K562 (cell line): ENCODE measurements at regions not wholly inside any gene's neighbourhood (a gene's known extent, or its start where the extent isn't known, plus 50 kb on each side); places are given as distances from the start of the nearest gene placed in this dataset.

Source experiments
- ATAC-seq: fragments of 200-7000 bp; cut with Tn5 transposase; 3 replicates; pipeline ENCODE4 v1.9.1; 2020; ENCODE audit warnings: moderate library complexity
- BruUV-seq: library from RNA; stranded (reverse); fragments of 400-500 nt; replicated peaks from 2 replicates; lab custom pipeline; 2021; lab: Mats Ljungman, UMichigan
- CTCF ChIA-PET: fragments of 300-600 bp; formaldehyde crosslinking; extraction: SDS; loops from one replicate; lab custom pipeline; 2021; ENCODE audit warnings: low intra/inter-chr PET ratio; lab: Yijun Ruan, JAX
- POLR2A ChIA-PET: fragments of 300-600, 350-650 bp; sonication (Branson Sonifier 250); formaldehyde crosslinking; extraction: SDS; loops from one replicate; lab custom pipeline; 2021; ENCODE audit warnings: antibody characterized with exemption, inconsistent platforms; lab: Yijun Ruan, JAX
- DNase-seq, 4 experiments: peaks; one replicate each; pipeline versions ENCODE4 v3.0.0 to v3.0.0-alpha.2; 2011 to 2018; ENCODE audit warnings: low spot score in 3 of 4, mixed read lengths in 3 of 4; ENCODE audit errors: extremely low read depth in 1 of 4
- FAIRE-seq: peaks from 2 replicates; lab custom pipeline; 2011; peaks lifted over from hg19 to GRCh38; lab: Jason Lieb, UNC
- H2AFZ ChIP-seq: 2 replicates; pipeline ENCODE4 v1.6.0; 2011; ENCODE audit warnings: low read depth, low read length, control low read depth, inconsistent platforms
- H3K27ac ChIP-seq: fragments of 200-600 bp; 3 replicates; pipeline ENCODE4 v1.8.0; 2011; ENCODE audit warnings: low read depth, mild to moderate bottlenecking, control low read depth, inconsistent platforms, low read length, moderate library complexity, mixed read lengths; ENCODE audit errors: extremely low read depth
- H3K27me3 ChIP-seq, 2 experiments: fragments of 300-600 bp in 1 of 2; 2 replicates in 1 of 2; 3 replicates in 1 of 2; pipeline versions ENCODE4 v1.6.0 to v1.8.0; 2011; ENCODE audit warnings: inconsistent platforms in 2 of 2, low read length in 2 of 2, mild to moderate bottlenecking in 1 of 2, mixed read lengths in 1 of 2, moderate library complexity in 1 of 2; ENCODE audit not compliant: control insufficient read depth in 2 of 2, insufficient read depth in 2 of 2
- H3K36me3 ChIP-seq: fragments of 300-600 bp; 3 replicates; pipeline ENCODE4 v1.8.0; 2011; ENCODE audit warnings: mild to moderate bottlenecking, low read length, inconsistent platforms; ENCODE audit not compliant: control insufficient read depth, insufficient read depth
- H3K4me1 ChIP-seq, 2 experiments: fragments of 200-600 bp in 1 of 2; replicated peaks in 1 of 2; 2 replicates in 1 of 2; 3 replicates in 1 of 2; pipeline versions ENCODE4 v1.5.1 to v1.8.0; 2011; ENCODE audit warnings: inconsistent platforms in 2 of 2, low read length in 2 of 2, mild to moderate bottlenecking in 1 of 2, mixed read lengths in 1 of 2, moderate library complexity in 1 of 2; ENCODE audit not compliant: control insufficient read depth in 2 of 2, insufficient read depth in 2 of 2
- H3K4me2 ChIP-seq: 2 replicates; pipeline ENCODE4 v1.6.1; 2011; ENCODE audit warnings: low read length, control low read depth, inconsistent platforms, mixed read lengths; ENCODE audit not compliant: insufficient read depth
- H3K4me3 ChIP-seq: fragments of 200-600 bp; sonication (generic), shearing (Covaris generic); 2 replicates; pipeline ENCODE4 v1.5.1; 2016; ENCODE audit warnings: control low read depth, inconsistent platforms
- H3K79me2 ChIP-seq: fragments of 200-600 bp; 3 replicates; pipeline ENCODE4 v1.8.0; 2011; ENCODE audit warnings: low read length, inconsistent platforms; ENCODE audit not compliant: control insufficient read depth, insufficient read depth
- H3K9ac ChIP-seq, 2 experiments: 2 replicates each; pipeline versions ENCODE4 v1.6.0 to v1.6.1; 2011; ENCODE audit warnings: low read depth in 2 of 2, low read length in 2 of 2, control low read depth in 1 of 2, inconsistent platforms in 1 of 2, mild to moderate bottlenecking in 1 of 2, mixed read lengths in 1 of 2; ENCODE audit not compliant: insufficient read depth in 1 of 2
- H3K9me1 ChIP-seq: one replicate; pipeline ENCODE4 v1.6.0; 2011; ENCODE audit warnings: inconsistent platforms, mild to moderate bottlenecking, low read length, moderate library complexity; ENCODE audit not compliant: control insufficient read depth, insufficient read depth
- H3K9me3 ChIP-seq: replicated peaks from 2 replicates; pipeline ENCODE4 v1.5.1; 2011; ENCODE audit warnings: low read depth, low read length, inconsistent platforms; ENCODE audit not compliant: control insufficient read depth, insufficient read depth
- H4K20me1 ChIP-seq: replicated peaks from 2 replicates; pipeline ENCODE4 v1.6.1; 2011; ENCODE audit warnings: low read length, inconsistent platforms, mixed read lengths; ENCODE audit not compliant: control insufficient read depth, insufficient read depth
- FIP1L1 ChIP-seq: fragments of 200-400 bp; formaldehyde crosslinking; IDR thresholded peaks from 2 replicates; pipeline ENCODE4 v1.6.1; 2018; ENCODE audit warnings: mild to moderate bottlenecking, low read depth, low read length; ENCODE audit not compliant: poor library complexity, severe bottlenecking
- GATA2 ChIP-seq: sonication (generic); formaldehyde crosslinking; IDR thresholded peaks from 2 replicates; pipeline ENCODE4 v1.4.0; 2020; ENCODE audit warnings: mild to moderate bottlenecking, missing genetic modification reagents
- HDAC1 ChIP-seq, 2 experiments: fragments of 450-650 bp; IDR thresholded peaks; 2 replicates each; pipeline ENCODE4 v1.6.1; 2016 to 2017; ENCODE audit warnings: inconsistent platforms in 1 of 2, mild to moderate bottlenecking in 1 of 2, moderate library complexity in 1 of 2
- ILF3 ChIP-seq: fragments of 450-650 bp; IDR thresholded peaks from 2 replicates; pipeline ENCODE4 v1.6.1; 2018; ENCODE audit warnings: antibody characterized with exemption, mild to moderate bottlenecking, moderate library complexity, borderline replicate concordance
- MCM7 ChIP-seq, 2 experiments: fragments of 450-650 bp; IDR thresholded peaks; 2 replicates each; pipeline ENCODE4 v1.6.1; 2016 to 2018
- NR2C1 ChIP-seq, 2 experiments: fragments of 450-650 bp; IDR thresholded peaks; 2 replicates each; pipeline ENCODE4 v1.6.1; 2017; ENCODE audit warnings: mild to moderate bottlenecking in 2 of 2, antibody characterized with exemption in 1 of 2, inconsistent platforms in 1 of 2, missing compliant biosample characterization in 1 of 2, missing genetic modification characterization in 1 of 2
- STAT5B ChIP-seq: fragments of 250-450 bp; sonication (Bioruptor Pico); IDR thresholded peaks from 2 replicates; pipeline ENCODE4 v1.8.0; 2021; ENCODE audit warnings: mild to moderate bottlenecking, inconsistent platforms
- TAL1 ChIP-seq: fragments of 450-650 bp; IDR thresholded peaks from 2 replicates; pipeline ENCODE4 v1.6.1; 2016; ENCODE audit warnings: mild to moderate bottlenecking
- ZNF146 ChIP-seq: IDR thresholded peaks from one replicate; pipeline ENCODE4 v1.6.1; 2018; ENCODE audit warnings: missing compliant biosample characterization; ENCODE audit not compliant: unreplicated experiment
- WGBS: fragments of 100-300 bp; shearing (Covaris generic); methylation state at CpG from one replicate; pipeline ENCODE4 v1.1.6; 2016; ENCODE audit warnings: low coverage, mixed read lengths; ENCODE audit not compliant: insufficient coverage; ENCODE audit errors: missing lambda C conversion rate; 5-methylcytosine and 5-hydroxymethylcytosine counted together
- in situ Hi-C: fragments of 300-500 bp; cut with MboI; formaldehyde crosslinking; loops from 4 replicates; pipeline ENCODE4 v1.15.0; 2018; ENCODE audit warnings: inconsistent platforms, mixed read lengths
- intact Hi-C: fragments of 100-400 bp; cut with micrococcal nuclease; formaldehyde crosslinking; loops from 2 replicates; pipeline ENCODE4 v1.14.2; 2022
- TF ChIP-seq, protein P1 (sequence below): fragments of 450-650 bp; formaldehyde crosslinking; conservative IDR thresholded peaks from 2 replicates; pipeline ENCODE4 v1.4.0; 2022; ENCODE audit warnings: mild to moderate bottlenecking, missing genetic modification characterization
- TF ChIP-seq, protein P2 (sequence below): fragments of 200-400 bp; formaldehyde crosslinking; IDR thresholded peaks from 2 replicates; pipeline ENCODE4 v1.6.1; 2017; ENCODE audit warnings: mild to moderate bottlenecking, low read depth, low read length, moderate library complexity
- TF ChIP-seq, protein P3 (sequence below), 2 experiments: IDR thresholded peaks; 2 replicates each; pipeline ENCODE4 v1.6.1; 2012; ENCODE audit warnings: improper control_type of control experiment in 2 of 2, low read depth in 2 of 2, low read length in 2 of 2, borderline replicate concordance in 1 of 2
- TF ChIP-seq, protein P4 (sequence below): fragments of 250-450 bp; sonication (Bioruptor Pico); IDR thresholded peaks from 2 replicates; pipeline ENCODE4 v1.5.0; 2021
- TF ChIP-seq, protein P5 (sequence below): sonication (generic); formaldehyde crosslinking; IDR thresholded peaks from 2 replicates; pipeline ENCODE4 v1.8.0; 2022; ENCODE audit warnings: missing genetic modification reagents, mild to moderate bottlenecking, moderate library complexity, borderline replicate concordance

DNA sequence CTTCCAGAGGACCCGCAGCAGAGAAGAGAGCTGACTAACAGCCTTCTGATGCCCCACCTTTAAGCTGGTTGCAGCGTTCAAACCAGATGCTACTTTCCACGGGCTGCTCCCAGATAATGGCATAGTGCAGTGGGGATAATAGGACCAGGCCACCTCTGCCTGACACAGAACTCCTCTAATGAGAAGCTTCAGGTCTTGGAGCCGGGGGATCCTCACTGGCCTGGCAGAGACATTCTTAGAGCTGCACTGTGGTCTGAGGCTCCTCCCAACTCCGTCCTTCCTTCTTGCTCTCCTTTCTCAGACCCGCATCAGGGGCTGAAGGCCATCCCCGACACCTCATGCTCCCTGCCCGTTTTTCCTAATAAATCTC is 206.6 kb upstream of the MARCKS start:
- DNase-seq (no peak), ATAC-seq (no peak)
- no peaks in the 10 kb centered on the region for H3K9me1 ChIP-seq
- no peaks in the 10 kb centered on the region for H3K9me3 ChIP-seq
- no peak overlapping the region for H3K4me3 ChIP-seq
- CTCF ChIA-PET, result no interaction called here
- no peak overlapping the region for H3K4me2 ChIP-seq
- no peak overlapping the region for H3K9ac ChIP-seq
- TF ChIP-seq ZNF146 (CRISPR knock-in tag), result no peak
- TF ChIP-seq FIP1L1, result no peak
- TF ChIP-seq STAT5B (CRISPR knock-in tag), result no peak
- TF ChIP-seq, protein P1, sequence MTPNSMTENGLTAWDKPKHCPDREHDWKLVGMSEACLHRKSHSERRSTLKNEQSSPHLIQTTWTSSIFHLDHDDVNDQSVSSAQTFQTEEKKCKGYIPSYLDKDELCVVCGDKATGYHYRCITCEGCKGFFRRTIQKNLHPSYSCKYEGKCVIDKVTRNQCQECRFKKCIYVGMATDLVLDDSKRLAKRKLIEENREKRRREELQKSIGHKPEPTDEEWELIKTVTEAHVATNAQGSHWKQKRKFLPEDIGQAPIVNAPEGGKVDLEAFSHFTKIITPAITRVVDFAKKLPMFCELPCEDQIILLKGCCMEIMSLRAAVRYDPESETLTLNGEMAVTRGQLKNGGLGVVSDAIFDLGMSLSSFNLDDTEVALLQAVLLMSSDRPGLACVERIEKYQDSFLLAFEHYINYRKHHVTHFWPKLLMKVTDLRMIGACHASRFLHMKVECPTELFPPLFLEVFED, result no peak
- TF ChIP-seq NR2C1 (IDR thresholded peaks at IDR 0.05), result no peak
- no peak for TF ChIP-seq NR2C1 (tag; IDR thresholded peaks at IDR 0.05)
- TF ChIP-seq MCM7 (IDR thresholded peaks at IDR 0.05), result no peak
- TF ChIP-seq, protein P2, sequence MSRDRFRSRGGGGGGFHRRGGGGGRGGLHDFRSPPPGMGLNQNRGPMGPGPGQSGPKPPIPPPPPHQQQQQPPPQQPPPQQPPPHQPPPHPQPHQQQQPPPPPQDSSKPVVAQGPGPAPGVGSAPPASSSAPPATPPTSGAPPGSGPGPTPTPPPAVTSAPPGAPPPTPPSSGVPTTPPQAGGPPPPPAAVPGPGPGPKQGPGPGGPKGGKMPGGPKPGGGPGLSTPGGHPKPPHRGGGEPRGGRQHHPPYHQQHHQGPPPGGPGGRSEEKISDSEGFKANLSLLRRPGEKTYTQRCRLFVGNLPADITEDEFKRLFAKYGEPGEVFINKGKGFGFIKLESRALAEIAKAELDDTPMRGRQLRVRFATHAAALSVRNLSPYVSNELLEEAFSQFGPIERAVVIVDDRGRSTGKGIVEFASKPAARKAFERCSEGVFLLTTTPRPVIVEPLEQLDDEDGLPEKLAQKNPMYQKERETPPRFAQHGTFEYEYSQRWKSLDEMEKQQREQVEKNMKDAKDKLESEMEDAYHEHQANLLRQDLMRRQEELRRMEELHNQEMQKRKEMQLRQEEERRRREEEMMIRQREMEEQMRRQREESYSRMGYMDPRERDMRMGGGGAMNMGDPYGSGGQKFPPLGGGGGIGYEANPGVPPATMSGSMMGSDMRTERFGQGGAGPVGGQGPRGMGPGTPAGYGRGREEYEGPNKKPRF, result no peak
- TF ChIP-seq, protein P3, sequence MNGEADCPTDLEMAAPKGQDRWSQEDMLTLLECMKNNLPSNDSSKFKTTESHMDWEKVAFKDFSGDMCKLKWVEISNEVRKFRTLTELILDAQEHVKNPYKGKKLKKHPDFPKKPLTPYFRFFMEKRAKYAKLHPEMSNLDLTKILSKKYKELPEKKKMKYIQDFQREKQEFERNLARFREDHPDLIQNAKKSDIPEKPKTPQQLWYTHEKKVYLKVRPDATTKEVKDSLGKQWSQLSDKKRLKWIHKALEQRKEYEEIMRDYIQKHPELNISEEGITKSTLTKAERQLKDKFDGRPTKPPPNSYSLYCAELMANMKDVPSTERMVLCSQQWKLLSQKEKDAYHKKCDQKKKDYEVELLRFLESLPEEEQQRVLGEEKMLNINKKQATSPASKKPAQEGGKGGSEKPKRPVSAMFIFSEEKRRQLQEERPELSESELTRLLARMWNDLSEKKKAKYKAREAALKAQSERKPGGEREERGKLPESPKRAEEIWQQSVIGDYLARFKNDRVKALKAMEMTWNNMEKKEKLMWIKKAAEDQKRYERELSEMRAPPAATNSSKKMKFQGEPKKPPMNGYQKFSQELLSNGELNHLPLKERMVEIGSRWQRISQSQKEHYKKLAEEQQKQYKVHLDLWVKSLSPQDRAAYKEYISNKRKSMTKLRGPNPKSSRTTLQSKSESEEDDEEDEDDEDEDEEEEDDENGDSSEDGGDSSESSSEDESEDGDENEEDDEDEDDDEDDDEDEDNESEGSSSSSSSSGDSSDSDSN (IDR thresholded peaks at IDR 0.05; ENCODE audit: borderline replicate concordance in 1 of 2, low read depth in 2 of 2, low read length in 2 of 2), result no peak
- TF ChIP-seq, protein P4, sequence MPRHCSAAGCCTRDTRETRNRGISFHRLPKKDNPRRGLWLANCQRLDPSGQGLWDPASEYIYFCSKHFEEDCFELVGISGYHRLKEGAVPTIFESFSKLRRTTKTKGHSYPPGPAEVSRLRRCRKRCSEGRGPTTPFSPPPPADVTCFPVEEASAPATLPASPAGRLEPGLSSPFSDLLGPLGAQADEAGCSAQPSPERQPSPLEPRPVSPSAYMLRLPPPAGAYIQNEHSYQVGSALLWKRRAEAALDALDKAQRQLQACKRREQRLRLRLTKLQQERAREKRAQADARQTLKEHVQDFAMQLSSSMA (CRISPR knock-in tag), result no peak
- no peak for TF ChIP-seq ILF3
- TF ChIP-seq, protein P5, sequence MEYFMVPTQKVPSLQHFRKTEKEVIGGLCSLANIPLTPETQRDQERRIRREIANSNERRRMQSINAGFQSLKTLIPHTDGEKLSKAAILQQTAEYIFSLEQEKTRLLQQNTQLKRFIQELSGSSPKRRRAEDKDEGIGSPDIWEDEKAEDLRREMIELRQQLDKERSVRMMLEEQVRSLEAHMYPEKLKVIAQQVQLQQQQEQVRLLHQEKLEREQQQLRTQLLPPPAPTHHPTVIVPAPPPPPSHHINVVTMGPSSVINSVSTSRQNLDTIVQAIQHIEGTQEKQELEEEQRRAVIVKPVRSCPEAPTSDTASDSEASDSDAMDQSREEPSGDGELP (CRISPR knock-in tag), result no peak
- no peak for TF ChIP-seq HDAC1 (IDR thresholded peaks at IDR 0.05)
- TF ChIP-seq GATA2, result no peak
- no peak for TF ChIP-seq TAL1
- TF ChIP-seq, all 486 proteins: peak for 0
- no TSS peak for BruUV-seq
- POLR2A ChIA-PET, result no interaction called here
- H2AFZ ChIP-seq, result no peak overlapping the region
- 0% methylated on average over 8 of the region's 8 CpGs for WGBS
- no peaks in the 10 kb centered on the region for H3K4me1 ChIP-seq
- FAIRE-seq, result no peak
- H3K27me3 ChIP-seq, result no peaks in the 10 kb centered on the region; a peak in 1 of 5 replicates
- H3K27ac ChIP-seq, result no peak overlapping the region
- in situ Hi-C loops, result no loop called here
- no peaks in the 10 kb centered on the region for H4K20me1 ChIP-seq
- H3K36me3 ChIP-seq, result no peaks in the 10 kb centered on the region
- intact Hi-C loops, result no loop called here
- H3K79me2 ChIP-seq, result no peaks in the 10 kb centered on the region
